Neural cell (in vitro differentiated cells): ENCODE measurements at regions not wholly inside any gene's neighbourhood (a gene's known extent, or its start where the extent isn't known, plus 50 kb on each side); places are given as distances from the start of the nearest gene placed in this dataset.

Experiments
- H2AFZ ChIP-seq: fragments of 200-600, 300-800 bp; sonication (generic), shearing (Covaris generic); 2 replicates; pipeline ENCODE4 v1.6.0; 2014; ENCODE audit warnings: low read depth, mild to moderate bottlenecking, antibody characterized with exemption, low read length, moderate library complexity
- H3F3A ChIP-seq: fragments of 200-600 bp; shearing (Covaris generic); 2 replicates; pipeline ENCODE4 v1.6.1; 2016; ENCODE audit warnings: mild to moderate bottlenecking, moderate library complexity, mixed read lengths, antibody characterized with exemption, low read length; ENCODE audit not compliant: insufficient read depth, poor library complexity, severe bottlenecking
- H3K27ac ChIP-seq: fragments of 200-600, 300-800 bp; sonication (generic), shearing (Covaris generic); 2 replicates; pipeline ENCODE4 v1.5.1; 2014; ENCODE audit warnings: mild to moderate bottlenecking, low read length, moderate library complexity
- H3K27me3 ChIP-seq: fragments of 300-800, 200-600 bp; sonication (generic), shearing (Covaris generic); 2 replicates; pipeline ENCODE4 v1.6.0; 2014; ENCODE audit warnings: mild to moderate bottlenecking, low read depth, low read length, moderate library complexity; ENCODE audit not compliant: insufficient read depth
- H3K36me3 ChIP-seq: fragments of 300-800, 200-600 bp; sonication (generic), shearing (Covaris generic); 2 replicates; pipeline ENCODE4 v1.5.1; 2014; ENCODE audit warnings: mild to moderate bottlenecking, antibody characterized with exemption, low read length, moderate library complexity; ENCODE audit not compliant: insufficient read depth
- H3K4me2 ChIP-seq: fragments of 300-800, 200-600 bp; sonication (generic), shearing (Covaris generic); 2 replicates; pipeline ENCODE4 v1.6.0; 2014; ENCODE audit warnings: mild to moderate bottlenecking, low read length
- H3K4me3 ChIP-seq: fragments of 300-800, 200-600 bp; sonication (generic), shearing (Covaris generic); 2 replicates; pipeline ENCODE4 v1.5.1; 2014; ENCODE audit warnings: mild to moderate bottlenecking, low read length, moderate library complexity
- H3K79me2 ChIP-seq: fragments of 200-600 bp; shearing (Covaris generic); replicated peaks from 2 replicates; pipeline ENCODE4 v1.6.0; 2014; ENCODE audit warnings: mild to moderate bottlenecking, low read length, moderate library complexity; ENCODE audit not compliant: insufficient read depth
- H3K9ac ChIP-seq: fragments of 300-800, 200-600 bp; sonication (generic), shearing (Covaris generic); 2 replicates; pipeline ENCODE4 v1.6.1; 2016; ENCODE audit warnings: mild to moderate bottlenecking, low read length, mixed read lengths
- H3K9me2 ChIP-seq: fragments of 200-600 bp; shearing (Covaris generic); 2 replicates; pipeline ENCODE4 v1.6.1; 2016; ENCODE audit warnings: mild to moderate bottlenecking, low read length, mixed read lengths; ENCODE audit not compliant: insufficient read depth
- H3K9me3 ChIP-seq: fragments of 200-600, 300-800 bp; sonication (generic), shearing (Covaris generic); 2 replicates; pipeline ENCODE4 v1.6.1; 2016; ENCODE audit warnings: mild to moderate bottlenecking, mixed run types, low read length, moderate library complexity, mixed read lengths
- H4K20me1 ChIP-seq: fragments of 200-600 bp; shearing (Covaris generic); 2 replicates; pipeline ENCODE4 v1.6.1; 2016; ENCODE audit warnings: mild to moderate bottlenecking, mixed run types; ENCODE audit not compliant: insufficient read depth
- CTCF ChIP-seq: fragments of 450-650 bp; IDR thresholded peaks from 2 replicates; pipeline ENCODE4 v1.5.1; 2014; ENCODE audit warnings: antibody characterized with exemption, mild to moderate bottlenecking, moderate library complexity; ENCODE audit not compliant: poor library complexity, severe bottlenecking
- EP300 ChIP-seq: fragments of 450-650 bp; conservative IDR thresholded peaks from 2 replicates; pipeline ENCODE4 v1.6.1; 2014; ENCODE audit warnings: antibody characterized with exemption, mild to moderate bottlenecking, moderate library complexity; ENCODE audit not compliant: poor library complexity, severe bottlenecking
- EZH2 ChIP-seq: fragments of 200-600, 300-800 bp; shearing (Covaris generic), sonication (generic); IDR thresholded peaks from 2 replicates; pipeline ENCODE4 v1.6.1; 2014; ENCODE audit warnings: antibody characterized with exemption, low read length, borderline replicate concordance, mild to moderate bottlenecking; ENCODE audit not compliant: insufficient read depth, poor library complexity, severe bottlenecking
- MXI1 ChIP-seq: fragments of 450-650 bp; conservative IDR thresholded peaks from 2 replicates; pipeline ENCODE4 v1.6.1; 2014; ENCODE audit warnings: antibody characterized with exemption, mild to moderate bottlenecking; ENCODE audit not compliant: poor library complexity, severe bottlenecking
- POLR2AphosphoS5 ChIP-seq: IDR thresholded peaks from 2 replicates; pipeline ENCODE4 v1.6.1; 2012
- RAD21 ChIP-seq: fragments of 450-650 bp; conservative IDR thresholded peaks from 2 replicates; pipeline ENCODE4 v1.6.1; 2014; ENCODE audit warnings: antibody characterized with exemption, mild to moderate bottlenecking, moderate library complexity
- SMC3 ChIP-seq: fragments of 450-650 bp; conservative IDR thresholded peaks from 2 replicates; pipeline ENCODE4 v1.6.1; 2014; ENCODE audit warnings: antibody characterized with exemption, mild to moderate bottlenecking, moderate library complexity; ENCODE audit not compliant: poor library complexity
- TAF1 ChIP-seq: IDR thresholded peaks from 2 replicates; pipeline ENCODE4 v1.6.1; 2012; ENCODE audit warnings: low read depth
- TF ChIP-seq, protein P1 (sequence below): IDR thresholded peaks from 2 replicates; pipeline ENCODE4 v1.6.1; 2012; ENCODE audit warnings: borderline replicate concordance

DNA sequence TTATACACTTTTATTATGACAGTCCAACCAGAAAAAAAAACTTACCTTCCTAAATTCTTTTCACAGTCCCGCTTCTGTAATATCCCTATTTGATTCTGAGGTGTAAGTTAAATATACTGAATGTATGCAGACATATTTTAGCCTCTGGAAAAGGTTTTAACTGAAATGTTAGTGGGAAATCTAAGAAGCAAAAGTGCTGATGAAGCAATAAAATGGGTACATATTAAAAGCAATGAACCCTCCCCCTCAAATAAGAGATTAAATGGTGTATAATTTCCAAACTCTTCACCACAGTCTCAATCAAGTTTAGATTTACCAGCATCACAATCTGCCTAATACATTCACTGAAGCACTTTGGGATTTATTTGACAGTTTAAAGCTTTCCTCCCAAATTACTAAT, 688.3 kb upstream of the DIAPH2 start:
- TF ChIP-seq EP300 (no peak), POLR2AphosphoS5 (no peak), CTCF (no peak), TAF1 (no peak), SMC3 (no peak), MXI1 (no peak), EZH2 (no peak), RAD21 (no peak)
- TF ChIP-seq, protein P1, sequence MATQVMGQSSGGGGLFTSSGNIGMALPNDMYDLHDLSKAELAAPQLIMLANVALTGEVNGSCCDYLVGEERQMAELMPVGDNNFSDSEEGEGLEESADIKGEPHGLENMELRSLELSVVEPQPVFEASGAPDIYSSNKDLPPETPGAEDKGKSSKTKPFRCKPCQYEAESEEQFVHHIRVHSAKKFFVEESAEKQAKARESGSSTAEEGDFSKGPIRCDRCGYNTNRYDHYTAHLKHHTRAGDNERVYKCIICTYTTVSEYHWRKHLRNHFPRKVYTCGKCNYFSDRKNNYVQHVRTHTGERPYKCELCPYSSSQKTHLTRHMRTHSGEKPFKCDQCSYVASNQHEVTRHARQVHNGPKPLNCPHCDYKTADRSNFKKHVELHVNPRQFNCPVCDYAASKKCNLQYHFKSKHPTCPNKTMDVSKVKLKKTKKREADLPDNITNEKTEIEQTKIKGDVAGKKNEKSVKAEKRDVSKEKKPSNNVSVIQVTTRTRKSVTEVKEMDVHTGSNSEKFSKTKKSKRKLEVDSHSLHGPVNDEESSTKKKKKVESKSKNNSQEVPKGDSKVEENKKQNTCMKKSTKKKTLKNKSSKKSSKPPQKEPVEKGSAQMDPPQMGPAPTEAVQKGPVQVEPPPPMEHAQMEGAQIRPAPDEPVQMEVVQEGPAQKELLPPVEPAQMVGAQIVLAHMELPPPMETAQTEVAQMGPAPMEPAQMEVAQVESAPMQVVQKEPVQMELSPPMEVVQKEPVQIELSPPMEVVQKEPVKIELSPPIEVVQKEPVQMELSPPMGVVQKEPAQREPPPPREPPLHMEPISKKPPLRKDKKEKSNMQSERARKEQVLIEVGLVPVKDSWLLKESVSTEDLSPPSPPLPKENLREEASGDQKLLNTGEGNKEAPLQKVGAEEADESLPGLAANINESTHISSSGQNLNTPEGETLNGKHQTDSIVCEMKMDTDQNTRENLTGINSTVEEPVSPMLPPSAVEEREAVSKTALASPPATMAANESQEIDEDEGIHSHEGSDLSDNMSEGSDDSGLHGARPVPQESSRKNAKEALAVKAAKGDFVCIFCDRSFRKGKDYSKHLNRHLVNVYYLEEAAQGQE, result no peak

DNA sequence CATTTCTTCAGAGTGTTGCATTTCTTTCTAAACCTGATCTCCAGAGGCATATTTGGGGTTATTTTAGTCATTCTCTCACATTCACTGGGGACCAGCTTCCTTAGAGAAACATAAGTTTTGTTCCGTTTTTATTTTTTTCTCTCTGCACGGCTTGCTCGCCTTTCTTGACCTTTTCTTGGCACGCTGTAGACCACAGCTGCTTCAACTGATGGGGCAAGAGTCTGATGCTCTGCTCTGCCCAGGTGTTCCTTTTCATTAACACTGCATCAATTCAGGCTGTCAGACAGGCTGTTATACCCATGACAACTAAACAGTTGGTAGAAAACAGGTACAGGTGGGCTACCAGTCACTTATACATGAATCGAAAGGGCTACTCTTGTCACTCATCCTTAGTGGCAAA, 682.2 kb upstream of the DIAPH2 start:
- no peaks in the 10 kb centered on the region for H3K9me2 ChIP-seq
- no peaks in the 10 kb centered on the region for H3K79me2 ChIP-seq
- H4K20me1 ChIP-seq, result no peaks in the 10 kb centered on the region
- no peaks in the 10 kb centered on the region for H3K9me3 ChIP-seq
- no peak overlapping the region for H3K9ac ChIP-seq
- no peak overlapping the region for H3K4me3 ChIP-seq
- no peaks in the 10 kb centered on the region for H3F3A ChIP-seq
- H3K36me3 ChIP-seq, result no peaks in the 10 kb centered on the region
- H3K4me2 ChIP-seq, result no peak overlapping the region
- H2AFZ ChIP-seq, result no peak overlapping the region
- TF ChIP-seq MXI1 (no peak), TAF1 (no peak), EP300 (no peak), EZH2 (no peak), SMC3 (no peak), POLR2AphosphoS5 (no peak), RAD21 (no peak), CTCF (no peak)
- TF ChIP-seq, protein P1, result no peak
- no peak overlapping the region for H3K27ac ChIP-seq
- no peaks in the 10 kb centered on the region for H3K27me3 ChIP-seq

More for the DNA sequence above, 688.3 kb upstream of the DIAPH2 start:
- Histone ChIP-seq H3K9ac (no peak overlapping the region), H3K9me3 (no peaks in the 10 kb centered on the region), H3K9me2 (no peaks in the 10 kb centered on the region), H3F3A (no peaks in the 10 kb centered on the region), H3K27ac (no peak overlapping the region), H3K36me3 (no peaks in the 10 kb centered on the region), H3K4me2 (no peak overlapping the region), H3K4me3 (no peak overlapping the region), H3K79me2 (no peaks in the 10 kb centered on the region), H2AFZ (no peak overlapping the region), H3K27me3 (no peaks in the 10 kb centered on the region), H4K20me1 (no peaks in the 10 kb centered on the region)
